ENCODE measurements at regions not wholly inside any gene's neighbourhood (a gene's known extent, or its start where the extent isn't known, plus 50 kb on each side); places are given as distances from the start of the nearest gene placed in this dataset.

DNA sequence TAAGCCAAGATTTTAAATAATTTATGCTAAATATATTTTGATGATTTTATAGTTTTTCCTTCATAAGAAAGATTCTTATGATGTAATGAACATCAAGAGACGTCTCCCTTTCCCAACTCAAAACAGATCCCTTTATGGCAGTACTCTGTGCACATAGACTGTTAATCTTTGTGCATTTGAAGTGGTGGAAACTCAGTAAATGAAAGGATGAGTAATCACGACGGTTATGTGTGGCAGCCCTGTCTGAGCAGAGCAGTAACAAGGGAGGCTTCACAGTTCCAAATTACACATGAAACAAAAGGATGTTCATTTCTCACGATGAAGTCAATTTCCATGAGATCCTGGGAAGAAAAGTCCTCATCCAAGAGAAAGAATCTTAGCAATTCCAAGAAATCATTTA, 498.1 kb downstream of the KLF5 start:
- TF ChIP-seq, protein P1, sequence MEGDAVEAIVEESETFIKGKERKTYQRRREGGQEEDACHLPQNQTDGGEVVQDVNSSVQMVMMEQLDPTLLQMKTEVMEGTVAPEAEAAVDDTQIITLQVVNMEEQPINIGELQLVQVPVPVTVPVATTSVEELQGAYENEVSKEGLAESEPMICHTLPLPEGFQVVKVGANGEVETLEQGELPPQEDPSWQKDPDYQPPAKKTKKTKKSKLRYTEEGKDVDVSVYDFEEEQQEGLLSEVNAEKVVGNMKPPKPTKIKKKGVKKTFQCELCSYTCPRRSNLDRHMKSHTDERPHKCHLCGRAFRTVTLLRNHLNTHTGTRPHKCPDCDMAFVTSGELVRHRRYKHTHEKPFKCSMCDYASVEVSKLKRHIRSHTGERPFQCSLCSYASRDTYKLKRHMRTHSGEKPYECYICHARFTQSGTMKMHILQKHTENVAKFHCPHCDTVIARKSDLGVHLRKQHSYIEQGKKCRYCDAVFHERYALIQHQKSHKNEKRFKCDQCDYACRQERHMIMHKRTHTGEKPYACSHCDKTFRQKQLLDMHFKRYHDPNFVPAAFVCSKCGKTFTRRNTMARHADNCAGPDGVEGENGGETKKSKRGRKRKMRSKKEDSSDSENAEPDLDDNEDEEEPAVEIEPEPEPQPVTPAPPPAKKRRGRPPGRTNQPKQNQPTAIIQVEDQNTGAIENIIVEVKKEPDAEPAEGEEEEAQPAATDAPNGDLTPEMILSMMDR (conservative IDR thresholded peaks at IDR 0.05 in 1 of 2, IDR thresholded peaks at IDR 0.05 in 1 of 2; ENCODE audit: extremely low read depth in 1 of 2, insufficient read depth in 1 of 2, low read depth in 1 of 2, low read length in 2 of 2), result no peak
- no peak for TF ChIP-seq EZH2 (IDR thresholded peaks at IDR 0.05; ENCODE audit: borderline replicate concordance, low read length)

All from mammary epithelial cell (primary cell).